HG02840 (cell line): ENCODE measurements at regions not wholly inside any gene's neighbourhood (a gene's known extent, or its start where the extent isn't known, plus 50 kb on each side); places are given as distances from the start of the nearest gene placed in this dataset.

Experiments
- ATAC-seq: cut with Tn5 transposase; IDR thresholded peaks from one replicate; pipeline ENCODE4 v1.9.1; 2021; ENCODE audit warnings: mild to moderate bottlenecking, moderate library complexity, moderate number of reproducible peaks; ENCODE audit not compliant: unreplicated experiment, low FRiP score

DNA sequence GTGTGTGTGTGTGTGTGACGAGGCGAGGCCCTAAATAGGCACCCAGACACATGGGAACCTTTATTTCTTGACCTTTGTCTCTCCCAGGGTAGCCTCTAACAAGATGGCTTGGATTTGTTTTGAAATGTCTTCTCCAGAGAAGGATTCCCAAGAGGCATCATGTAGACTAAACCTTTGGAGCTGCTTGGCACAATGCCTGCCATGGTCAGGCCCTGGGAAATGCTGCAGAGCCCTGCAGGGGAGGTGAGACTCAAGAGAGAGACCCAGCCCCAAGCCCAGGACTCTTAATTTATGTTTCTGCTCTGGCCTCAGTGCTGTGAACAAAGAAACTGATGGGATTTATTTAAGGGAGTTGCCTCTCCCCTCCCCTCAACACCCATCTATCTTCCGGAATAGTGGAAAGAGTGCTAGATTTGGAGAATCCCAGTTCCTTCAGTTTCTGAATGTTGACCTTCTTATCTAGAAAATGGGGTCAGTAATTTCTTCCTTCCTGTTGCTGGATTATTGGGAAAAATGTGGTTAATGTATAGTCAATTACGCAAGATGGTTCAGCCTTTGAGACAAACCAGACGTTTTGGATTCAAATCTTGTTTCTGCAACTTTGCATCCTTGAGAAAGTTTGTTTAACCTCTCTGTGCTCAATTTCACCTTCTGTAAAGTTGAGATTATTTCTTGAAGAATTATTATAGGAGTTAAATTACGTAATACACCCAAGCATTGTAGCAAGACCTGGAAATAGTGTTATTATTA is 434.8 kb downstream of the MAFB start:
- ATAC-seq: no peak

GRCh38 chr20:40251284-40251932 is 437.6 kb downstream of the MAFB start:
- no peak for ATAC-seq

DNA sequence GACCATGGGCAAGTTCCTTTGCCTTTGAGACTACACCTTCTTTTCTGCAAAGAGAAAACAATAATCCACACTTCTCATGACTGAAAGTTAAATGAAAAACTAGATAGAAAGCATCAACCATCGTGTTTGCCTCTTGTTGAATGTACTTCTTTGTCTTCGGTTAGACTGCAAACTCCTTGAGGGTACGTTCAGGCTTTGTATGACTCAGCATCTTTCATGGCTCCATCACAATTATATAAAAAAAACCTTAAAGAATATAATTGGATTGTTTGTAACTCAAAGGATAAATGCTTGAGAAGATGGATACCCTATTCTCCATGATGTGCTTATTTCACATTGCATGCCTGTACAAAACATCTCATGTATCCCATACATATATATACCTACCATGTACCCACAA is 439.2 kb downstream of the MAFB start:
- ATAC-seq: no peak

- ATAC-seq: no peak
Observed at GRCh38 chr20:40245829-40246228, 443.2 kb downstream of the MAFB start.

DNA sequence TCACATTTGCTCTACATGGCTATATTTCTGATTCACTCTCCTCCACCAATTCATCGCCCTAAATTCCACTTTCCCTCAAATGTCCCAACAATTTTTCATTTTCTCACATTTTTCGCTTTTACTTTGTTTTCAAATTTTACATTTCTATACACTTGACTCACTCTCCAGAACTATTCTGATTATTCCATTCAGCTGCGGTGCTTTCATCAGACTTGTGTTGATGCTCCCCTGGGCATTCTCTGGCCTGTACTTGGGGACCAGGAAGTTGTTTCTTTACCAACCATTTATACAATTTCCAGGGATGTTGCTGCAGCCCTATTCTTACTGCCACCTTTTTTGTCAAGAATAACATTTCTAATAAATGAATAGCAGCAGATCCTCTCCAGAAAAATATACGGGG is 444.8 kb downstream of the MAFB start:
- no peak for ATAC-seq

DNA sequence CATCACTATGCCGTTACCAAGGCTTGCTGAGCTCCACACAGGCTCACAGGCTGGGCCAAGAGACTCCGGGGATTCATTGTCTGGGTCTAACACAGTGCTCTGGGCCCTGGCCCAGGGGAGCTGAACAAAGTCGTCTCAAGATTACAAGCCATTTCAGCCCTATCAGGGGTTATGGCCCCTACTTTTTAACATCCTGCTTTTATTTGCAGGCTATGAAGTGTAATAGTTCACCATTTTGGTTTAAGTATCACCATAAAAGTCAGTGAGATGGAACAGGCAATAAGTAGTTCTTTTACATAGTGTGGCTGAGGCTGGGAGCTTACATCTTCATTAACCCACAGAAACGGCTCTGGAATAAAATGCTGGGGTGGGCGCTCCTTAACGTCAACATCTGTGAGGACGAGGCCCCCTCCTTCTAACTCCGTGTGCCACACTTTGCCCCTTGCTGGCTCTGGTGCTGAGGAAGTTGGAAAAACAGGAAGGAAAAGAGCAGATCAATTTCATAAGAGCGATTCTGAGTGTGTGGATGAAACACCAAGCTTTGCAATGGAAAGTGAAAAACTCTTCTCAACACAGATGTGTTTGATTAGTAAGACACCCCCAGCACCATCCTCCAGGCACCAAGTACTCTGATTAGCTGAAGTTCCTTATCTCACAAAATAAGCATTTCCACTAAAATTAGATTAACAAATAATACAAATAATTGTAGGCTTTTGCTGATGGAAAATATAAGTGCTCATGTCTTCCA is 447.3 kb downstream of the MAFB start:
- ATAC-seq: no peak

- no peak for ATAC-seq
Observed at GRCh38 chr20:40238511-40238910, 450.5 kb downstream of the MAFB start.

- no peak for ATAC-seq
Observed at GRCh38 chr20:40234593-40234992, 454.4 kb downstream of the MAFB start.

GRCh38 chr20:40233406-40233805 is 455.6 kb downstream of the MAFB start:
- ATAC-seq: no peak

DNA sequence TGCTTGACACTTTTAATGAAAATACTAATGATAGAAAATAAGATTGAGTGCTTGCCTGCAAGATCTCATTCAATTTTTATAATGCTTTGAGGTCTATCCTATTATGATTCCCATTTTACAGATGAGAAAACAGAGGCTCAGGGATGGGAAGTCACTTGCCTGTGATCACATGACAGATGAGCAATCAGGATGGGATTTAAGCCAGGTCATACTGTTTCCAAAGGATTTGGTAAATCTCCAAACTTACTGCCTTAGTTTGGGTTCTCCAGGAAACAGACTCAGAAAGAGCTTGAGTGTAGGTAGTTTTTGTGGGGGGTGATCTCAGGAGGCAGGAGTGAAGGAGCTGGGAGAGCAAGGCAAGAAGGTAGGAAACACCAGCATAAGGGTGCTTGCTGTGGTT is 456.3 kb downstream of the MAFB start:
- ATAC-seq: no peak

DNA sequence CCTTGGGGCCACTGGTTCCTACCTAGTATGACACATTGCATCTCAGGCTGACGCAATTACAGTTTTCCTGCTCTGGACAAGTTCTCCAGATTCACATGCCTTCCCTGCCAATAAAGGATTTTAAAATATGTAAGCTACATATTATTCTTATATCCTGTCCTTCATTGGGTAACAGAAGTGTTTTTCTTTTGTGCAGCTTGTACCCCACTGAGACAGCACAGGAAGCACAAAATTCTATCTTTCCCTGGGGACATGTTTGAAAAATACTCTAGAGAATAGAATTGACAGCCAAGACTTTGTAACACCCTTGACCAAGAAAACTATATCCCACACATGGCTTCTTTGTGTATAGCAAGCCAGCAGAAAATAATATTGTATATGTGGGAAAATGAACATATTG is 456.8 kb downstream of the MAFB start:
- no peak for ATAC-seq

DNA sequence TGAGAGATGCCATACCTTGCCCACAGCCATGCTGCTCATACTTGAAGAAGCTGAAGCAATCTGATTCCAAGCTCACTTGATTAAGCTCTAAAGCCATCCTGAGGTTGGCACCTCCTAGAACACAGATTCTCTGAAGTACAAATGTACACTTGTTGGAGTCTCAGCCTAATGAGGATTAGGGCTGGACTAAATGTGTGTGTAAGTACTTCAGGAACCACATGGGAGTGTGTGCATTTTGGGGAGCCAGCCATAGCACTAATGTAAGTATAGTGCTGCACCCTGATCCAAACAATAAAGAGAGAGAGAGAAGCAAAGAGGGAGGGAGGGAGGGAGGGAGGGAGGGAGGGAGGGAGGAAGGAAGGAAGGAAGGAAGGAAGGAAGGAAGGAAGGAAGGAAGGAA is 458.6 kb downstream of the MAFB start:
- no peak for ATAC-seq

GRCh38 chr20:40225596-40225995 is 463.4 kb downstream of the MAFB start:
- ATAC-seq: no peak

DNA sequence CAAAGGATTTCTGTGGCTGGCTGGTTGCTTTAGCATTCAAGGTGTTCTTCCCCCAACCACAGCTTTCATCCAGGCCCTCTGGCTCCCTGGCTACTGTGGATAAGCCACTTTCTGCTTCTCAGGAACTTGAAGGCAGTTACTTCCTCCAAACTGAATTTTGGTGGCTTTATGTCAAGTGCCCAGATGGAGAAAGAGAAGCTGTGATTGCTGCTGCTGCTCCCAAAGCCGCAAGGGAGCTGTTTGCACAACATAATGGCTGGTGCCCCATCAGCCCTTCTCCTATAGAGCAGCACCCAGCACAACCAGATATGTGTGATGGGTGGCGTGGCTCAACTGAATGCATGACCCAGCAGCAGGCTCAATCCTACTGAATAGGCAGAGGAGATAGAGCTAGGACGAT is 465.2 kb downstream of the MAFB start:
- no peak for ATAC-seq

GRCh38 chr20:40218971-40219370 is 470.1 kb downstream of the MAFB start:
- ATAC-seq: no peak

DNA sequence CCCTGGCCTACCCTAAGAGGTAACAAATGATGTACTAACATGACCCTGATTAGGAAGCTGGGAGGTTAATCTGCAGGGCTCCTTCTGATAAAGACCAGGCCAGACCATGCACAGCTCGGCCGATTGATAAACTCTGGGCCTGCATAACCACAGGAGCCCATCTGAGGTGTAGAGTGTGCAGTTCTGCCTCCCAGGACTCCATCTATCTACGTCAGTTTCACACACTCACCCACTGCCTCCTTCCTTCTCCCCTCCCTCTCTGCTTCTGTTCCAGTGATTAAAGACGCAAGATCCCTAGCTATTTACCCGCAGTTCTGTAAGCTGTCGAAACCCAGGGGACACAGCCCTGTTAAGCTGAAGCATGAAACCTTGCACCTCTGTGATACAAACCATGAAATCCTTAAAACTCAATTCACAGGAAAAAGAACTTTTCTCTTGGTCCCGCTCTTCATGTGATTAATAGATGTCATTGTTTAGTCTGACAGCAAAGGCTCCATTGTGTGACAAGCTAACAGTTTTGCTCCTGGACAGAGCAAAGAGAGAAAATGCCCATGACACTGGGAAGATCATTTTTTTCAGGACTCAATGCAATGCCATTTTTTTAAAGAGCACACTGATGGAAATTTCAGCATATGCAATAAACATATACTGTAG is 470.6 kb downstream of the MAFB start:
- ATAC-seq: no peak

GRCh38 chr20:40207655-40208054 is 481.4 kb downstream of the MAFB start:
- ATAC-seq: no peak

DNA sequence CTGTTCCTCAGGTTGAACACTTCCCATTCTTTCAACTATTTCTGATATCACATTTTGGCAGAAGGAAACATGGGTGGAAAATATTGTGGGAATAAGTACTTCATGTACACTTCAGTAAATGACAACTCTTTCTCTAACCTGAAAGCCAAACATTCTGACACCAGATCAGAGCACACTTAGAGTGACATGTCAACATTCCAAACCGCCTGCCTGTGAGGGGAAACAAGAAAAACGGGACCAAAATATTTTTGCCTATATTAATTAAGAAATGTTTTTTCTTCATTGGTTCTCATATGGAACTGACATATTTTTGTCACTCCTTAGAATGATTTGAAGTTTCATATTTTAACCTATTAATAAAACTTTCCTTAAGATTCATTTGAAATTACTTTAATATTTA is 483.1 kb downstream of the MAFB start:
- no peak for ATAC-seq

GRCh38 chr20:40203032-40203431 is 486.0 kb downstream of the MAFB start:
- ATAC-seq: no peak

DNA sequence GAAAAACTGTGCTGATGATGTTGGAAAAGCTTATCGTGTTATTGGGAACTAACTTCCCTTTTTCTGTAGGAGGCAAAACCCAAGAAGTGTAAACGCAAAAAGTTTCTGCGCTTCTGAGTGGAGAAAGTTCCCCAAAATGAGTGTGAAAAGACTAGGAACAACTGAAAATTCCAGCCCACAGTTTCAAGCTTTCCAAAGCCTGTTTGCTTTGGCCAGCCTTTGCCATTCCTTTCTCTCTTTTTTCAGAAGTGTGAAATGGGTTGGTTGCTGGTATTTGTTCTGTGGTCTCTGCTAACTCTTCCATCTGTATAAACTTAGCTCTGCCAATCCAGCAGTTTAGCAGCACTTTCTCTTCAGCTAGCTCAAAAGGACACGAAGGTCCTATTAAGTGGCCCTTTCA is 491.3 kb downstream of the MAFB start:
- no peak for ATAC-seq

- no peak for ATAC-seq
Observed at GRCh38 chr20:40196846-40197436, 492.1 kb downstream of the MAFB start.
